ENCODE measurements at regions not wholly inside any gene's neighbourhood (a gene's known extent, or its start where the extent isn't known, plus 50 kb on each side); places are given as distances from the start of the nearest gene placed in this dataset.

DNA sequence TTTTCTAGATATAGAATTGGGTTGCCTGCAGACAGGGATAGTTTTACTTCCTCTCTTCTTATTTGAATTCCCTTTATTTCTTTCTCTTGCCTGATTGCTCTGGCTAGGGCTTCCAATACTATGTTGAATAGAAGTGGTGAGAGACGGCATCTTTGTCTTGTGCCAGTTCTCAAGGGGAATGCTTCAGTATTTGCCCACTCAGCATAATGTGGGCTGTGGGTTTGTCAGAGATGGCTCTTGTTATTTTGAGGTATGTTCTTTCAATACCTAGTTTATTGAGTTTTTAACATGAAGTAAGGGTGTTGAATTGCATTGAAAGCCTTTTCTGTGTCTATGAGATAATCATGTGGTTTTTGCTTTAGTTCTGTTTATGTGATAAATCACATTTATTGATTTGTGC, 273.9 kb upstream of the CHORDC1 start:
- TF ChIP-seq CHD2 (IDR thresholded peaks at IDR 0.05; ENCODE audit: low read length, partially characterized antibody) (no peak), MEF2A (IDR thresholded peaks at IDR 0.05; ENCODE audit: borderline replicate concordance, low read depth) (no peak), SIN3A (IDR thresholded peaks at IDR 0.05; ENCODE audit: borderline replicate concordance, low read depth, low read length) (no peak), YY1 (IDR thresholded peaks at IDR 0.05; ENCODE audit: low read depth) (no peak), JUND (IDR thresholded peaks at IDR 0.05) (no peak), ELF1 (IDR thresholded peaks at IDR 0.05) (no peak)
- TF ChIP-seq, protein P1, sequence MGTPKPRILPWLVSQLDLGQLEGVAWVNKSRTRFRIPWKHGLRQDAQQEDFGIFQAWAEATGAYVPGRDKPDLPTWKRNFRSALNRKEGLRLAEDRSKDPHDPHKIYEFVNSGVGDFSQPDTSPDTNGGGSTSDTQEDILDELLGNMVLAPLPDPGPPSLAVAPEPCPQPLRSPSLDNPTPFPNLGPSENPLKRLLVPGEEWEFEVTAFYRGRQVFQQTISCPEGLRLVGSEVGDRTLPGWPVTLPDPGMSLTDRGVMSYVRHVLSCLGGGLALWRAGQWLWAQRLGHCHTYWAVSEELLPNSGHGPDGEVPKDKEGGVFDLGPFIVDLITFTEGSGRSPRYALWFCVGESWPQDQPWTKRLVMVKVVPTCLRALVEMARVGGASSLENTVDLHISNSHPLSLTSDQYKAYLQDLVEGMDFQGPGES (IDR thresholded peaks at IDR 0.05; ENCODE audit: low read depth, low read length) = no peak
- TF ChIP-seq, protein P2, sequence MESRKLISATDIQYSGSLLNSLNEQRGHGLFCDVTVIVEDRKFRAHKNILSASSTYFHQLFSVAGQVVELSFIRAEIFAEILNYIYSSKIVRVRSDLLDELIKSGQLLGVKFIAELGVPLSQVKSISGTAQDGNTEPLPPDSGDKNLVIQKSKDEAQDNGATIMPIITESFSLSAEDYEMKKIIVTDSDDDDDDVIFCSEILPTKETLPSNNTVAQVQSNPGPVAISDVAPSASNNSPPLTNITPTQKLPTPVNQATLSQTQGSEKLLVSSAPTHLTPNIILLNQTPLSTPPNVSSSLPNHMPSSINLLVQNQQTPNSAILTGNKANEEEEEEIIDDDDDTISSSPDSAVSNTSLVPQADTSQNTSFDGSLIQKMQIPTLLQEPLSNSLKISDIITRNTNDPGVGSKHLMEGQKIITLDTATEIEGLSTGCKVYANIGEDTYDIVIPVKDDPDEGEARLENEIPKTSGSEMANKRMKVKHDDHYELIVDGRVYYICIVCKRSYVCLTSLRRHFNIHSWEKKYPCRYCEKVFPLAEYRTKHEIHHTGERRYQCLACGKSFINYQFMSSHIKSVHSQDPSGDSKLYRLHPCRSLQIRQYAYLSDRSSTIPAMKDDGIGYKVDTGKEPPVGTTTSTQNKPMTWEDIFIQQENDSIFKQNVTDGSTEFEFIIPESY (IDR thresholded peaks at IDR 0.05; ENCODE audit: borderline replicate concordance, low read depth) = no peak
- ChIA-PET CTCF (interaction anchor here (0.6 kb wide), 1 partner anchor 185 kb away, joined by 3 read pairs; no protein-coding TSS in a partner anchor), POLR2A (no interaction called here)
- no peak overlapping the region for H3K4me3 ChIP-seq (ENCODE audit: low read depth in 2 of 2, low read length in 1 of 2)
- no peak for DNase-seq
- no peaks in the 10 kb centered on the region for H3K79me2 ChIP-seq (ENCODE audit: insufficient read depth)
- H3K9me2 ChIP-seq = no peaks in the 10 kb centered on the region
- no peak overlapping the region for H3K27ac ChIP-seq (ENCODE audit: low read depth in 2 of 2, low read length in 1 of 2)
- no peaks in the 10 kb centered on the region for H3K4me1 ChIP-seq (ENCODE audit: control insufficient read depth in 1 of 2, insufficient read depth in 2 of 2, low read depth in 1 of 2, low read length in 1 of 2)
- H3K9ac ChIP-seq = no peak overlapping the region
- no peak overlapping the region for H3K4me2 ChIP-seq
- no peaks in the 10 kb centered on the region for H3F3A ChIP-seq (replicated peaks; ENCODE audit: insufficient read depth)
- H3K9me3 ChIP-seq = no peaks in the 10 kb centered on the region
- H2AFZ ChIP-seq (ENCODE audit: low read depth) = no peak overlapping the region
- no peaks in the 10 kb centered on the region for H4K20me1 ChIP-seq (ENCODE audit: insufficient read depth)
- no peaks in the 10 kb centered on the region for H3K36me3 ChIP-seq (replicated peaks in 1 of 2; ENCODE audit: control insufficient read depth in 1 of 2, insufficient read depth in 2 of 2, low read length in 1 of 2)
- 25% methylated on average over 1 of the region's 1 CpG for WGBS (ENCODE audit: low lambda C conversion rate)
- no peaks in the 10 kb centered on the region for H3K27me3 ChIP-seq (ENCODE audit: insufficient read depth)

DNA sequence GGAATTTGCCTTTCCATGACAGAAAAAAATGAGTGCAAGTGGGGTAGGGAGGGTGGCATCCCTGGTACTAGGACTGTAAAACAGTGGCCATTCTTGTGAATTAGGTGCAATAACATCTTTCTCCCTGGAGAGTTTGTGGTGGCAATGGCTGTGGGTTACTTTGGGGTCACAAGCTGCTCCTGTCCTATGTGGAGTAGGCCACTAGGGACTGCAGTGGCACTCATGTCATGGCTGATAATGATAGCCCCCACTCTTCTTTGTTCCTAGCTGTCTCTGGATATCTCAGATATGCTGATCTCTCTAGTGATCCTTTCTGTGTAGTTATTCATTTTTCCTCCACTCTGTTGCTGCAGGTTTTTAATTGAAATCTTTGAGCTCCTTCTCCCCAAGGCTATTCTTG, 270.5 kb upstream of the CHORDC1 start:
- Histone ChIP-seq H3K9me2 (no peaks in the 10 kb centered on the region), H3K4me1 (ENCODE audit: control insufficient read depth in 1 of 2, insufficient read depth in 2 of 2, low read depth in 1 of 2, low read length in 1 of 2) (no peaks in the 10 kb centered on the region), H2AFZ (ENCODE audit: low read depth) (no peak overlapping the region), H3K79me2 (ENCODE audit: insufficient read depth) (no peaks in the 10 kb centered on the region), H3K36me3 (replicated peaks in 1 of 2; ENCODE audit: control insufficient read depth in 1 of 2, insufficient read depth in 2 of 2, low read length in 1 of 2) (no peaks in the 10 kb centered on the region), H3F3A (replicated peaks; ENCODE audit: insufficient read depth) (no peaks in the 10 kb centered on the region), H3K9ac (no peak overlapping the region), H3K4me3 (ENCODE audit: low read depth in 2 of 2, low read length in 1 of 2) (no peak overlapping the region), H3K27me3 (ENCODE audit: insufficient read depth) (no peaks in the 10 kb centered on the region), H3K9me3 (no peaks in the 10 kb centered on the region), H4K20me1 (ENCODE audit: insufficient read depth) (no peaks in the 10 kb centered on the region), H3K4me2 (no peak overlapping the region), H3K27ac (ENCODE audit: low read depth in 2 of 2, low read length in 1 of 2) (no peak overlapping the region)
- DNase-seq = no peak
- POLR2A ChIA-PET = no interaction called here
- CTCF ChIA-PET = interaction anchor here (1.0 kb wide), 1 partner anchor 168 kb away, joined by 3 read pairs; no protein-coding TSS in a partner anchor
- TF ChIP-seq, protein P3, sequence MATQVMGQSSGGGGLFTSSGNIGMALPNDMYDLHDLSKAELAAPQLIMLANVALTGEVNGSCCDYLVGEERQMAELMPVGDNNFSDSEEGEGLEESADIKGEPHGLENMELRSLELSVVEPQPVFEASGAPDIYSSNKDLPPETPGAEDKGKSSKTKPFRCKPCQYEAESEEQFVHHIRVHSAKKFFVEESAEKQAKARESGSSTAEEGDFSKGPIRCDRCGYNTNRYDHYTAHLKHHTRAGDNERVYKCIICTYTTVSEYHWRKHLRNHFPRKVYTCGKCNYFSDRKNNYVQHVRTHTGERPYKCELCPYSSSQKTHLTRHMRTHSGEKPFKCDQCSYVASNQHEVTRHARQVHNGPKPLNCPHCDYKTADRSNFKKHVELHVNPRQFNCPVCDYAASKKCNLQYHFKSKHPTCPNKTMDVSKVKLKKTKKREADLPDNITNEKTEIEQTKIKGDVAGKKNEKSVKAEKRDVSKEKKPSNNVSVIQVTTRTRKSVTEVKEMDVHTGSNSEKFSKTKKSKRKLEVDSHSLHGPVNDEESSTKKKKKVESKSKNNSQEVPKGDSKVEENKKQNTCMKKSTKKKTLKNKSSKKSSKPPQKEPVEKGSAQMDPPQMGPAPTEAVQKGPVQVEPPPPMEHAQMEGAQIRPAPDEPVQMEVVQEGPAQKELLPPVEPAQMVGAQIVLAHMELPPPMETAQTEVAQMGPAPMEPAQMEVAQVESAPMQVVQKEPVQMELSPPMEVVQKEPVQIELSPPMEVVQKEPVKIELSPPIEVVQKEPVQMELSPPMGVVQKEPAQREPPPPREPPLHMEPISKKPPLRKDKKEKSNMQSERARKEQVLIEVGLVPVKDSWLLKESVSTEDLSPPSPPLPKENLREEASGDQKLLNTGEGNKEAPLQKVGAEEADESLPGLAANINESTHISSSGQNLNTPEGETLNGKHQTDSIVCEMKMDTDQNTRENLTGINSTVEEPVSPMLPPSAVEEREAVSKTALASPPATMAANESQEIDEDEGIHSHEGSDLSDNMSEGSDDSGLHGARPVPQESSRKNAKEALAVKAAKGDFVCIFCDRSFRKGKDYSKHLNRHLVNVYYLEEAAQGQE (IDR thresholded peaks at IDR 0.05; ENCODE audit: low read depth, low read length) = no peak
- no peak for TF ChIP-seq NRF1 (IDR thresholded peaks at IDR 0.05; ENCODE audit: low read depth, low read length)
- TF ChIP-seq CHD2 (IDR thresholded peaks at IDR 0.05; ENCODE audit: low read length, partially characterized antibody) = no peak

All from SK-N-SH (cell line).